ENCODE measurements at regions not wholly inside any gene's neighbourhood (a gene's known extent, or its start where the extent isn't known, plus 50 kb on each side); places are given as distances from the start of the nearest gene placed in this dataset.
"Not testable (repeated sequence)": the region's sequence is repeated elsewhere in the genome, so short reads cannot be mapped to it uniquely, and the experiment has no call there.

DNA sequence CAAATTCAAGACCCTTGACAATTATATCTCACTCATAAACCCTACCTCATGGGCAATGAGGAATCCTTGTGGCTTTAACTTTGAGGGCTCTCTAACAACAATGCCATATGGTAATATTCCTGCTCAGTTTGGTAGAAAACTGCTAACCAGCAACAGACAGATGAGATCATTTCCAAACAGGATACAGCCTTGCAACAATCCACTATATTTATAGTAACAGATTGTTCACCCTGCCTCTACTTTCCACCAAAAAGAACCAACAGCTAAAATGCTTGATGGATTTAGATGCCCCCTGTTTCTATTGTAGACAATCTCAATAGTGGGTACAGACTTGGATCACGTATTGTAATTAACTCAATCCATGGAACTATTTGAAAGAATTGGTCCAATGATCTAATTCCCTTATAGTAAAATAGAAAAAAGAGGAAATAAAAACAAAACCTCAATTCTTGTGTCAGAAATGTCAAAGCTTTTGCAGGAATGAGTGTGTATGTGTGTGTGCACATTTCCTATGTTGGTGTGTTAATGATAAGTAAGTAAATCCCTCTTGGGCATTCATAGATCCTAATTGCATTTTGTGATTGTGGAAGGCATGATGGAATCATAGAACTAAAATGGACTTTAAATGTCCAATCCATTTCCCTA is 100.0 kb upstream of the EDEM3 start:
- no peak overlapping the region for H3K27ac ChIP-seq (ENCODE audit: low read length)
- DNase-seq: no peak
- H3K4me1 ChIP-seq (ENCODE audit: control insufficient read depth, insufficient read depth, low read length): no peaks in the 10 kb centered on the region
- no peaks in the 10 kb centered on the region for H3K36me3 ChIP-seq (ENCODE audit: control insufficient read depth, insufficient read depth, low read length)
- H3K4me3 ChIP-seq (ENCODE audit: low read length): no peak overlapping the region
- no CpG with 5 or more reads among the region's 1 CpG for WGBS (ENCODE audit: insufficient coverage, low lambda C conversion rate)
- H3K27me3 ChIP-seq (ENCODE audit: control insufficient read depth, insufficient read depth, low read length): no peaks in the 10 kb centered on the region
- no peaks in the 10 kb centered on the region for H3K9me3 ChIP-seq (ENCODE audit: control insufficient read depth, low read depth, low read length)

GRCh38 chr1:184854036-184854435 is 99.4 kb upstream of the EDEM3 start:
- Histone ChIP-seq H3K4me3 (ENCODE audit: low read length) (no peak overlapping the region), H3K27ac (ENCODE audit: low read length) (no peak overlapping the region), H3K36me3 (ENCODE audit: control insufficient read depth, insufficient read depth, low read length) (no peaks in the 10 kb centered on the region), H3K27me3 (ENCODE audit: control insufficient read depth, insufficient read depth, low read length) (no peaks in the 10 kb centered on the region), H3K9me3 (ENCODE audit: control insufficient read depth, low read depth, low read length) (no peaks in the 10 kb centered on the region), H3K4me1 (ENCODE audit: control insufficient read depth, insufficient read depth, low read length) (no peaks in the 10 kb centered on the region)
- WGBS (ENCODE audit: insufficient coverage, low lambda C conversion rate): no CpG with 5 or more reads among the region's 1 CpG
- no peak for DNase-seq

- no peaks in the 10 kb centered on the region for H3K27me3 ChIP-seq (ENCODE audit: control insufficient read depth, insufficient read depth, low read length)
- H3K9me3 ChIP-seq (ENCODE audit: control insufficient read depth, low read depth, low read length): no peaks in the 10 kb centered on the region
- H3K27ac ChIP-seq (ENCODE audit: low read length): no peak overlapping the region
- H3K4me3 ChIP-seq (ENCODE audit: low read length): no peak overlapping the region
- WGBS (ENCODE audit: insufficient coverage, low lambda C conversion rate): 100% methylated on average over 1 of the region's 14 CpGs
- DNase-seq: no peak
- no peaks in the 10 kb centered on the region for H3K4me1 ChIP-seq (ENCODE audit: control insufficient read depth, insufficient read depth, low read length)
- no peaks in the 10 kb centered on the region for H3K36me3 ChIP-seq (ENCODE audit: control insufficient read depth, insufficient read depth, low read length)
Observed at GRCh38 chr1:184851822-184852746, 97.4 kb upstream of the EDEM3 start.

GRCh38 chr1:184843732-184844495 is 89.3 kb upstream of the EDEM3 start:
- H3K4me3 ChIP-seq (ENCODE audit: low read length): no peak overlapping the region
- no peaks in the 10 kb centered on the region for H3K36me3 ChIP-seq (ENCODE audit: control insufficient read depth, insufficient read depth, low read length)
- H3K4me1 ChIP-seq (ENCODE audit: control insufficient read depth, insufficient read depth, low read length): no peaks in the 10 kb centered on the region
- no peaks in the 10 kb centered on the region for H3K27me3 ChIP-seq (ENCODE audit: control insufficient read depth, insufficient read depth, low read length)
- peak in 1 of 2 donors; percentile 39 for DNase-seq
- WGBS (ENCODE audit: insufficient coverage, low lambda C conversion rate): 40% methylated on average over 1 of the region's 6 CpGs
- no peak overlapping the region for H3K27ac ChIP-seq (ENCODE audit: low read length)
- no peaks in the 10 kb centered on the region for H3K9me3 ChIP-seq (ENCODE audit: control insufficient read depth, low read depth, low read length)

- Histone ChIP-seq H3K27me3 (ENCODE audit: control insufficient read depth, insufficient read depth, low read length) (no peaks in the 10 kb centered on the region), H3K36me3 (ENCODE audit: control insufficient read depth, insufficient read depth, low read length) (no peaks in the 10 kb centered on the region), H3K4me1 (ENCODE audit: control insufficient read depth, insufficient read depth, low read length) (peaks cover 12% of the 10 kb centered on the region), H3K9me3 (ENCODE audit: control insufficient read depth, low read depth, low read length) (no peaks in the 10 kb centered on the region), H3K27ac (ENCODE audit: low read length) (no peak overlapping the region), H3K4me3 (ENCODE audit: low read length) (no peak overlapping the region)
- DNase-seq: no peak
- 100% methylated on average over 1 of the region's 2 CpGs for WGBS (ENCODE audit: insufficient coverage, low lambda C conversion rate)
Observed at GRCh38 chr1:184840596-184840995, 85.9 kb upstream of the EDEM3 start.

DNA sequence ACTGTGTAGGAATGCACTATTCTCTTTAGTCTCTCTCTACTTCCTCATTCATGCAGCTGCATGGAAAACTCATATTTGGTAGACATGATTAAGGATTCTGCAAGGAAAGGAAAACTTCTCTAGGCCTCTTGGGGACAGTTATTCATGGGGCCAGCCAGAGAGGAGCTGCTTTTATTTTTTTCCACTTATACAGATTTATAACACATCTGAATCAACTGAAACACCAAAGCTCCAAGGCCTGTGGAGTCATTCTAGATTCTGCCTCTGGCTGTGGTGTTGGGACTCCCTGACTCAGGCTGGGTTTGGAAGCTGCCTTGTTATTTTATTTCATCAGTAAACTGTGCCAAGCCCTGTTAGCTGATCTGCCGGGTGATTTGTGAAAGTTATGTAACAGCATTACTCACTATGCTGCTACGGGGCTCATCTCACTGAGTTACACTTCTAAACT is 83.9 kb upstream of the EDEM3 start:
- WGBS (ENCODE audit: insufficient coverage, low lambda C conversion rate): no CpG with 5 or more reads among the region's 2 CpGs
- peak in 1 of 2 donors; percentile 46 for DNase-seq
- H3K4me3 ChIP-seq (ENCODE audit: low read length): no peak overlapping the region
- no peaks in the 10 kb centered on the region for H3K9me3 ChIP-seq (ENCODE audit: control insufficient read depth, low read depth, low read length)
- H3K4me1 ChIP-seq (ENCODE audit: control insufficient read depth, insufficient read depth, low read length): peaks cover 12% of the 10 kb centered on the region
- H3K27me3 ChIP-seq (ENCODE audit: control insufficient read depth, insufficient read depth, low read length): no peaks in the 10 kb centered on the region
- H3K27ac ChIP-seq (ENCODE audit: low read length): no peak overlapping the region
- H3K36me3 ChIP-seq (ENCODE audit: control insufficient read depth, insufficient read depth, low read length): no peaks in the 10 kb centered on the region

DNA sequence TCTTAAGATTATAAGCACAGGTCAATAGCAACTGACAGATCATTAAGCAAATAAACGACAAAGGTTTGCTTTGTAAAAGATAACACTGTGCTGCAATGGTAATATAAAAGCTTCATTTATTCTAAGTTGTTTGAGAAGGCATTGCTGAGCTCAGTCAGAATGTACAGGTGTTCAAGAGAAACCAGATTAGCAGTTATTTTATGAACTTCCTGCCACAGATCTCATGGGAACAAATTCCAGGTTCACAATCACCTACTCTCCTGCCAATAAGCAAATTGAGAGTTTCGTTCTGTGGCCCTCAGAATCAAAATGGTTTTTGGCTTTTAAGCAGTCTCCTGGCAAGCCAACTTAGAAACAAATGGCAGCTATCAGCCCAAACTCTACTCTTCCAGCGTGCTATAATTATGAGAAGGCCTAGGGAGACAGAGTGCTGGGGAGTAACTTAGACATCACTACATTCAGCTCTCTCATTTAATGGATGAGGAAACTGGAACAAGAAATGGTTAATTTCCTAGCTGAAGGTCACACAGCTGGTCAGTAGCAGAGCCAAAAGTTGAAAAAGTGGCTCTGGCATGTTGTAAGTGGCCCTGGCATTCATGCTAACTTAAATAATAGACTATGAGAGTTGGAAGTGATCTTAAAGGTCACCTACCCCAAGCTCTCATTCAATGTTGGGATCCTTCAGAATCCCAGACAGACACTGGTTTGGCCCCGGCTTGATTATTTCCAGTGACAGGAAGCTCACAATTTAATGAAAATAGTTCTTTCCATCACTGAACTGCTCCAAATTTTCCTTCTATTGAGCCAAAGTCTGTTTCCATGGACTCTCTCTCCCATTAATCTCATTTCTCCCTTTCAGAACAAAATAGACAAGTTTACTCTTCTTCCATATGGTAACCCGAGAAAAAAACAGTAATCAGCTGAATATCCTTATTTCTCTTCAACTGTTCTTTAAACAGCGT is 82.6 kb upstream of the EDEM3 start:
- no peak overlapping the region for H3K4me3 ChIP-seq (ENCODE audit: low read length)
- peak; percentile 18 to 78 for DNase-seq
- H3K36me3 ChIP-seq (ENCODE audit: control insufficient read depth, insufficient read depth, low read length): no peaks in the 10 kb centered on the region
- no peaks in the 10 kb centered on the region for H3K9me3 ChIP-seq (ENCODE audit: control insufficient read depth, low read depth, low read length)
- H3K4me1 ChIP-seq (ENCODE audit: control insufficient read depth, insufficient read depth, low read length): peaks cover 12% of the 10 kb centered on the region
- peak overlapping the region; percentile 49 for H3K27ac ChIP-seq (ENCODE audit: low read length)
- no peaks in the 10 kb centered on the region for H3K27me3 ChIP-seq (ENCODE audit: control insufficient read depth, insufficient read depth, low read length)
- WGBS (ENCODE audit: insufficient coverage, low lambda C conversion rate): 97% methylated on average over 2 of the region's 6 CpGs

DNA sequence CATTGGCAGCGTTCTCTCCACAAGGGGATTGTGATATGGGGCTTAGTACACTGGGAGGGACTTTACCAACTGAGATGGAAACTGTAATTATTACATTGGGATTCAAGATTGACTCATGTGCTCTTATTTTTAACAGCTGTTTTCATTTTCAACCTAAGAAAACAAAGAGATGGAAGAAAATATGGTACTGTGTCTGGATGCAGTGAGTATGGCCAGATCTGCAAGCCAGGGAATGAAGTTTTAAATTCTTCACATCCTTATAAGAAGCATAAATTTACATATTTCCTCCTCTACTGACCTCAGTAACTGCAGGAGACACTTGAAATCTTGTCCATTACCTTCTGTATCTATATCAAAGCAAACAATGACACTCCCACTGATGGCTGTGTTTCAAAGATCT is 81.5 kb upstream of the EDEM3 start:
- WGBS (ENCODE audit: insufficient coverage, low lambda C conversion rate): no CpG with 5 or more reads among the region's 1 CpG
- no peak overlapping the region for H3K4me3 ChIP-seq (ENCODE audit: low read length)
- peak overlapping the region; percentile 13 for H3K27ac ChIP-seq (ENCODE audit: low read length)
- H3K9me3 ChIP-seq (ENCODE audit: control insufficient read depth, low read depth, low read length): no peaks in the 10 kb centered on the region
- no peaks in the 10 kb centered on the region for H3K36me3 ChIP-seq (ENCODE audit: control insufficient read depth, insufficient read depth, low read length)
- no peak for DNase-seq
- no peaks in the 10 kb centered on the region for H3K27me3 ChIP-seq (ENCODE audit: control insufficient read depth, insufficient read depth, low read length)
- H3K4me1 ChIP-seq (ENCODE audit: control insufficient read depth, insufficient read depth, low read length): peaks cover 12% of the 10 kb centered on the region

DNA sequence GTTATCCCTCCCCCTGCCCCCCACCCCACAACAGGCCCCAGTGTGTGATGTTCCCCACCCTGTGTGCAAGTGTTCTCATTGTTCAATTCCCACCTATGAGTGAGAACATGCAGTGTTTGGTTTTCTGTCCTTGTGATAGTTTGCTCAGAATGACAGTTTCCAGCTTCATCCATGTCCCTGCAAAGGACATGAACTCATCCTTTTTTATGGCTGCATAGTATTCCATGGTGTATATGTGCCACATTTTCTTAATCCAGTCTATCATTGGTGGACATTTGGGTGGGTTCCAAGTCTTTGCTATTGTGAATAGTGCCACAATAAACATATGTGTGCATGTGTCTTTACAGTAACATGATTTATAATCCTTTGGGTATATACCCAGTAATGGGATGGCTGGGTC is 79.3 kb upstream of the EDEM3 start:
- not testable (repeated sequence) for DNase-seq; H3K4me3 ChIP-seq (ENCODE audit: low read length); H3K36me3 ChIP-seq (ENCODE audit: control insufficient read depth, insufficient read depth, low read length); H3K9me3 ChIP-seq (ENCODE audit: control insufficient read depth, low read depth, low read length); H3K27ac ChIP-seq (ENCODE audit: low read length); H3K27me3 ChIP-seq (ENCODE audit: control insufficient read depth, insufficient read depth, low read length)
- peaks cover 12% of the 10 kb centered on the region for H3K4me1 ChIP-seq (ENCODE audit: control insufficient read depth, insufficient read depth, low read length)
